H1 (cell line): ENCODE measurements at regions not wholly inside any gene's neighbourhood (a gene's known extent, or its start where the extent isn't known, plus 50 kb on each side); places are given as distances from the start of the nearest gene placed in this dataset.

Source experiments
- CTCF ChIA-PET: fragments of 300-600 bp; sonication (Branson Sonifier 250); formaldehyde crosslinking; loops from one replicate; lab custom pipeline; 2021; ENCODE audit not compliant: partially characterized antibody; lab: Charles Lee
- POLR2A ChIA-PET: fragments of 300-600 bp; sonication (Branson Sonifier 250); formaldehyde crosslinking; loops from one replicate; lab custom pipeline; 2021; ENCODE audit warnings: inconsistent platforms; ENCODE audit not compliant: partially characterized antibody; lab: Charles Lee
- DNase-seq, 2 experiments: peaks; one replicate each; pipeline versions ENCODE4 v3.0.0 to v3.0.0-alpha.2; 2010 to 2022; ENCODE audit warnings: low spot score in 2 of 2, low read depth in 1 of 2, mixed read lengths in 1 of 2
- FAIRE-seq: peaks from 2 replicates; lab custom pipeline; 2011; peaks lifted over from hg19 to GRCh38; lab: Jason Lieb, UNC
- H2AFZ ChIP-seq: 2 replicates; pipeline ENCODE4 v1.8.1; 2012; ENCODE audit warnings: low read length, inconsistent platforms
- H2AK5ac ChIP-seq: 2 replicates; pipeline ENCODE4 v1.6.1; 2013; ENCODE audit warnings: low read depth, low read length
- H2BK120ac ChIP-seq: replicated peaks from 2 replicates; pipeline ENCODE3; 2013; ENCODE audit warnings: low read depth, low read length, inconsistent platforms
- H2BK12ac ChIP-seq: 2 replicates; pipeline ENCODE4 v1.6.1; 2013; ENCODE audit warnings: low read depth, low read length
- H2BK15ac ChIP-seq: 2 replicates; pipeline ENCODE4 v1.6.1; 2013; ENCODE audit warnings: low read length
- H2BK20ac ChIP-seq: 2 replicates; pipeline ENCODE4 v1.6.1; 2013; ENCODE audit warnings: low read length
- H2BK5ac ChIP-seq: 2 replicates; pipeline ENCODE4 v1.6.1; 2013; ENCODE audit warnings: low read depth, low read length
- H3K14ac ChIP-seq: 2 replicates; pipeline ENCODE4 v1.6.1; 2013; ENCODE audit warnings: inconsistent platforms; ENCODE audit not compliant: insufficient read length
- H3K18ac ChIP-seq: 2 replicates; pipeline ENCODE4 v1.6.1; 2013; ENCODE audit warnings: low read length; ENCODE audit errors: extremely low read depth
- H3K23ac ChIP-seq: 2 replicates; pipeline ENCODE4 v1.6.1; 2013; ENCODE audit warnings: inconsistent platforms; ENCODE audit not compliant: insufficient read length
- H3K23me2 ChIP-seq: 2 replicates; pipeline ENCODE4 v1.6.1; 2013; ENCODE audit warnings: low read depth, low read length
- H3K27ac ChIP-seq: 2 replicates; pipeline ENCODE4 v1.6.1; 2011; ENCODE audit warnings: low read depth, low read length, inconsistent platforms
- H3K27me3 ChIP-seq, 4 experiments: replicated peaks in 1 of 4; 1 replicate in 1 of 4; 2 replicates in 3 of 4; pipeline versions ENCODE4 v1.6.1 to v1.8.1; 2011 to 2013; ENCODE audit warnings: low read length in 3 of 4, mild to moderate bottlenecking in 3 of 4, inconsistent platforms in 2 of 4, mixed read lengths in 2 of 4, moderate library complexity in 1 of 4; ENCODE audit not compliant: control insufficient read depth in 3 of 4, insufficient read depth in 3 of 4; ENCODE audit errors: extremely low read depth in 1 of 4
- H3K36me3 ChIP-seq, 4 experiments: 2 replicates each; pipeline versions ENCODE4 v1.6.1 to v1.8.1; 2011 to 2013; ENCODE audit warnings: mild to moderate bottlenecking in 4 of 4, low read length in 3 of 4, moderate library complexity in 2 of 4, control low read depth in 1 of 4, inconsistent platforms in 1 of 4; ENCODE audit not compliant: insufficient read depth in 4 of 4, control insufficient read depth in 2 of 4
- H3K4ac ChIP-seq: replicated peaks from 2 replicates; pipeline ENCODE3; 2013; ENCODE audit warnings: low read length, low read depth, mixed read lengths, inconsistent platforms; ENCODE audit not compliant: insufficient read length
- H3K4me1 ChIP-seq, 4 experiments: replicated peaks in 1 of 4; 1 replicate in 1 of 4; 2 replicates in 3 of 4; pipeline versions ENCODE4 v1.6.1 to v1.8.1; 2011 to 2013; ENCODE audit warnings: low read length in 3 of 4, inconsistent platforms in 2 of 4, mixed read lengths in 1 of 4; ENCODE audit not compliant: insufficient read depth in 4 of 4, control insufficient read depth in 3 of 4
- H3K4me2 ChIP-seq, 2 experiments: 2 replicates each; pipeline versions ENCODE4 v1.6.1 to v1.8.1; 2011 to 2013; ENCODE audit warnings: low read depth in 2 of 2, low read length in 2 of 2, control low read depth in 1 of 2, inconsistent platforms in 1 of 2, mild to moderate bottlenecking in 1 of 2; ENCODE audit not compliant: insufficient read depth in 1 of 2
- H3K4me3 ChIP-seq, 4 experiments: fragments of 200-600, 300-600 bp in 1 of 4; sonication (generic), shearing (Covaris generic), sonication (Bioruptor Twin) in 1 of 4; 2 replicates each; pipeline versions ENCODE4 v1.5.1 to v1.8.1; 2011 to 2016; ENCODE audit warnings: low read length in 4 of 4, low read depth in 3 of 4, control low read depth in 2 of 4, inconsistent platforms in 2 of 4, mild to moderate bottlenecking in 2 of 4, mixed read lengths in 1 of 4, moderate library complexity in 1 of 4; ENCODE audit not compliant: insufficient read depth in 2 of 4; ENCODE audit errors: extremely low read depth in 1 of 4
- H3K56ac ChIP-seq: replicated peaks from 2 replicates; pipeline ENCODE3; 2013; ENCODE audit warnings: low read depth, mild to moderate bottlenecking, mixed read lengths, low read length, inconsistent platforms; ENCODE audit not compliant: insufficient read length
- H3K79me1 ChIP-seq: 2 replicates; pipeline ENCODE4 v1.6.1; 2013; ENCODE audit warnings: low read depth, low read length, control low read depth
- H3K79me2 ChIP-seq, 2 experiments: 2 replicates each; pipeline versions ENCODE4 v1.6.1 to v1.8.1; 2012 to 2013; ENCODE audit warnings: low read length in 2 of 2, mild to moderate bottlenecking in 2 of 2, inconsistent platforms in 1 of 2; ENCODE audit not compliant: insufficient read depth in 2 of 2, control insufficient read depth in 1 of 2
- H3K9ac ChIP-seq, 4 experiments: replicated peaks in 1 of 4; 1 replicate in 1 of 4; 2 replicates in 3 of 4; pipeline versions ENCODE4 v1.6.1 to v1.8.1; 2011 to 2013; ENCODE audit warnings: low read depth in 3 of 4, low read length in 3 of 4, control low read depth in 2 of 4, mild to moderate bottlenecking in 2 of 4, moderate library complexity in 2 of 4, inconsistent platforms in 1 of 4; ENCODE audit errors: extremely low read depth in 1 of 4
- H3K9me3 ChIP-seq, 2 experiments: 2 replicates each; pipeline versions ENCODE4 v1.6.1 to v1.8.1; 2012 to 2013; ENCODE audit warnings: mild to moderate bottlenecking in 2 of 2, moderate library complexity in 2 of 2, control low read depth in 1 of 2, inconsistent platforms in 1 of 2, low read depth in 1 of 2, low read length in 1 of 2, mixed read lengths in 1 of 2; ENCODE audit not compliant: insufficient read depth in 2 of 2
- H4K20me1 ChIP-seq, 2 experiments: replicated peaks in 1 of 2; 2 replicates each; pipeline versions ENCODE3 to v1.8.1; 2011 to 2013; ENCODE audit warnings: inconsistent platforms in 2 of 2, low read length in 2 of 2, mild to moderate bottlenecking in 1 of 2; ENCODE audit not compliant: insufficient read depth in 2 of 2, control insufficient read depth in 1 of 2
- H4K5ac ChIP-seq: 2 replicates; pipeline ENCODE4 v1.6.1; 2013; ENCODE audit warnings: low read length, low read depth, mixed read lengths, inconsistent platforms; ENCODE audit not compliant: insufficient read length
- H4K8ac ChIP-seq: 2 replicates; pipeline ENCODE4 v1.8.0; 2013; ENCODE audit warnings: mild to moderate bottlenecking, moderate library complexity, low read length, inconsistent platforms; ENCODE audit not compliant: insufficient read depth; ENCODE audit errors: extremely low read depth
- H4K91ac ChIP-seq: replicated peaks from 2 replicates; pipeline ENCODE3; 2013; ENCODE audit warnings: low read length, mixed read lengths, inconsistent platforms; ENCODE audit not compliant: insufficient read length
- CREB1 ChIP-seq: IDR thresholded peaks from 2 replicates; pipeline ENCODE4 v1.6.1; 2012; ENCODE audit warnings: inconsistent platforms
- E2F6 ChIP-seq: IDR thresholded peaks from 2 replicates; pipeline ENCODE4 v1.6.1; 2012; ENCODE audit warnings: inconsistent platforms
- EZH2 ChIP-seq: fragments of 200-600 bp; sonication (generic); IDR thresholded peaks from 2 replicates; pipeline ENCODE4 v1.7.1; 2012; ENCODE audit warnings: low read depth, mild to moderate bottlenecking, moderate library complexity, low read length, inconsistent platforms; ENCODE audit not compliant: severe bottlenecking
- NANOG ChIP-seq: IDR thresholded peaks from 2 replicates; pipeline ENCODE4 v1.6.1; 2011; ENCODE audit warnings: low read length, low read depth, mild to moderate bottlenecking, inconsistent platforms; ENCODE audit not compliant: insufficient read depth, poor library complexity, severe bottlenecking
- SP2 ChIP-seq: IDR thresholded peaks from 2 replicates; pipeline ENCODE4 v1.6.1; 2012; ENCODE audit warnings: mild to moderate bottlenecking, low read length, inconsistent platforms
- SRF ChIP-seq: IDR thresholded peaks from 2 replicates; pipeline ENCODE4 v1.6.1; 2011; ENCODE audit warnings: mild to moderate bottlenecking, low read depth, low read length, moderate library complexity
- SUZ12 ChIP-seq: fragments of 200-600 bp; sonication (generic); IDR thresholded peaks from 2 replicates; pipeline ENCODE4 v1.6.1; 2012; ENCODE audit warnings: mild to moderate bottlenecking, inconsistent platforms, low read length, moderate library complexity, mixed read lengths
- TAF7 ChIP-seq: optimal IDR thresholded peaks from 2 replicates; pipeline ENCODE3; 2011; ENCODE audit warnings: low read depth, mild to moderate bottlenecking, inconsistent platforms, low read length, moderate library complexity, borderline replicate concordance
- TBP ChIP-seq: IDR thresholded peaks from 2 replicates; pipeline ENCODE4 v1.6.1; 2011; ENCODE audit warnings: low read depth, low read length, improper control_type of control experiment
- YY1 ChIP-seq: IDR thresholded peaks from 2 replicates; pipeline ENCODE4 v1.6.1; 2011; ENCODE audit warnings: low read depth, mild to moderate bottlenecking, low read length
- WGBS, 2 experiments: shearing (Covaris generic) in 1 of 2; methylation state at CpG; one replicate each; pipeline versions ENCODE4 v1.1.6 to v1.1.7; 2013 to 2015; ENCODE audit warnings: low lambda C conversion rate in 2 of 2, mixed read lengths in 2 of 2, inconsistent platforms in 1 of 2, low coverage in 1 of 2, missing lambda C conversion rate in 1 of 2; ENCODE audit not compliant: insufficient replicate concordance in 2 of 2, insufficient coverage in 1 of 2, insufficient read length in 1 of 2; ENCODE audit errors: extremely low coverage in 1 of 2, missing lambda C conversion rate in 1 of 2; 5-methylcytosine and 5-hydroxymethylcytosine counted together

DNA sequence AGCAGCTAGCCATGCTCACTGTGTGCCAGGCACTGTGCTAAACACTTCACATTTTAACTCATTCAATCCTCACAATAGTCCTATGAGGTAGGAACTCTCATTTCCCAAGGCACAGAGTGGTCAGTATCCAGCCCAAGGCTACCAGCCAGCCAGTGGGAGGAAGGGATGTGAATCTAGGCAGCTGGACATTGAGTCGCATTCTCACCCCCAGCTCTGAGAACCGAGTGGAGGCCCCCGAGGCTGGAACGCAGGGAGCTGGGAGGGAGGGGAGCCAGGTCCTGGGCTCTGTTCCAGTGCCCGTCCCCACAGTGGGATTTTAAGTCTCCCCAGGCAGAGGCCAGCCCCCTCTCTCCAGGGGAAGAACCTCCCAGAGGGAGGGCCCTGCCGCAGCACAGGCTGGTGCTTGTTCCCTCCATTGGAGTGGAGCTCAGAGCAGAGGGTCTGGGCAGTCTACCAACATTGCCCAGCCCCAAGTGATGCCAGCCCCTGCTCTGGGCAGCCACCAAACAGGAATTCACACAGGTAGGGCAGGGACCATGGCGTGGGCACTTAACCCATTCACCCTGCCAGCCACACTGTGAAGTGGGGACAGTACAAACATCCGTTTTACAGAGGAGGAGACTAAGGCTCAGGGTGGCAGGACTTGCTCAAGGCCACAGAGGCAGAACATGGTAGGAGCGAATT lies 131.3 kb downstream of the CEBPB start:
- 81% methylated on average over 9 of the region's 9 CpGs; no CpG with 5 or more reads in 1 of the 2 experiments for WGBS, 2 experiments
- Histone ChIP-seq H3K4me1 (peaks cover 0 to 12% (median 7%) of the 10 kb centered on the region in 4 experiments; a peak in 5 of 7 replicates), H3K23me2 (peaks cover 6% of the 10 kb centered on the region; the same call in 1 of the 2 replicates), H2BK20ac (no peak overlapping the region), H2AFZ (peak overlapping the region; percentile 36), H3K18ac (0 out of 2 replicates have a peak overlapping the region, but pooled peaks have one; percentile 2), H3K79me1 (no peaks in the 10 kb centered on the region), H3K36me3 (no peaks in the 10 kb centered on the region), H3K4ac (no peak overlapping the region), H3K9me3 (no peaks in the 10 kb centered on the region; a peak in 1 of 4 replicates), H4K20me1 (no peaks in the 10 kb centered on the region), H2AK5ac (no peak overlapping the region), H4K91ac (peak overlapping the region; percentile 69), H3K79me2 (no peaks in the 10 kb centered on the region), H3K14ac (no peak overlapping the region), H3K4me3 (no peak overlapping the region), H3K27me3 (no peaks in the 10 kb centered on the region), H3K9ac (no peak overlapping the region), H2BK12ac (0 out of 2 replicates have a peak overlapping the region, but pooled peaks have one; percentile 11), H3K56ac (no peak overlapping the region), H3K4me2 (no peak overlapping the region), H4K8ac (no peak overlapping the region), H3K23ac (no peak overlapping the region), H3K27ac (no peak overlapping the region), H2BK15ac (peak overlapping the region; percentile 94; the same call in 1 of the 2 replicates), H2BK120ac (peak overlapping the region; percentile 75), H4K5ac (no peak overlapping the region), H2BK5ac (no peak overlapping the region)
- POLR2A ChIA-PET: interaction anchor here (0.8 to 1.6 kb wide), 4 partner anchors 15 to 151 kb away, joined by 3 read pairs; no protein-coding TSS in a partner anchor
- FAIRE-seq (no peak), DNase-seq (no peak)
- TF ChIP-seq EZH2 (no peak), YY1 (no peak), SRF (no peak), E2F6 (no peak), CREB1 (no peak), SP2 (no peak), TAF7 (no peak), TBP (no peak), NANOG (no peak), SUZ12 (no peak)
- CTCF ChIA-PET: interaction anchor here (0.9 to 2.3 kb wide), 7 partner anchors 11 to 143 kb away, joined by 3 to 10 read pairs (median 4); no protein-coding TSS in a partner anchor
